GM18505 (cell line): ENCODE measurements at regions not wholly inside any gene's neighbourhood (a gene's known extent, or its start where the extent isn't known, plus 50 kb on each side); places are given as distances from the start of the nearest gene placed in this dataset.

Experiments used
- ATAC-seq: cut with Tn5 transposase; IDR thresholded peaks from one replicate; pipeline ENCODE4 v1.9.1; 2021; ENCODE audit not compliant: unreplicated experiment
- POLR2A ChIP-seq: IDR thresholded peaks from 4 replicates; pipeline ENCODE4 v1.6.1; 2011; ENCODE audit warnings: borderline replicate concordance; ENCODE audit not compliant: insufficient read depth, insufficient read length; ENCODE audit errors: extremely low read depth

DNA sequence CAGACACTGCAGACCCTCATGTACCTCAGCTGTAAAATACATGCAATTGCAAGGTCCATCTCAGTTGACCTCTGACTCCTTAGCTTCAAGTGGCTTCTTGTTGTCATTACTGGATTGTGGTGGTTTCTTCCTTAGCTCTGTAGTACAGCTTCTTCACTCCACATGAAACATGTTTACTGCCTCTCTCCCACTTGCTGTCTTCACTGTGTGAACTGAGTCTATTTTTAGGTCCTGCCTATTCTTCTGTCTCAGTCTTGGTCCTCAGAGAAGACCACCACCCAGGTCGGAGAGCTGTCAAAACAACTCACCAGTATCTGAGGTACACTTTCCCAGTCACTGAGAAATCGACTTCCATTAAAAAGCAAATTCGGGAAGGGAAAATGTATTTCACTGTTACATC is 50.2 kb upstream of the EYA4 start:
- TF ChIP-seq POLR2A, result no peak
- ATAC-seq, result no peak

DNA sequence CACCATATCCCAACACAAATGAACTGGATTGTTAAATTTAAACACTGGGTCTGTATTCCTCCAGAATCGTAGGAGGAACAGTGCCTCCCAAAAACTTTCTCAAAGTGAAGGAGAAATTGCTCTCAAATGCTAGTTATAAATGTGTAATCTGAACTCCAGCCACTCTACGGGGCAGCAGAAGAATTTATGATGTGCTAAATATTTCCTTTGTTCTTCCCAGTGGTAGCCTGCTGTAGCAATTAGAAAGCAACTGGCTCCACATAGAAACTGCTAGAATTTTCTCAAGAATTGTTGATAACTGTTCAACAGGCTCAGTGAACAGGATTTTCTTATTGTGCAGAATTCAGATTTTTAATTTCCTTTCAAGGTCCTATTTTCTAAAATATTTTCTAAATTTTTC is 49.8 kb upstream of the EYA4 start:
- no peak for TF ChIP-seq POLR2A
- no peak for ATAC-seq
